HG02588 (cell line): ENCODE measurements at regions not wholly inside any gene's neighbourhood (a gene's known extent, or its start where the extent isn't known, plus 50 kb on each side); places are given as distances from the start of the nearest gene placed in this dataset.

ENCODE experiments used
- ATAC-seq: cut with Tn5 transposase; IDR thresholded peaks from one replicate; pipeline ENCODE4 v1.9.1; 2021; ENCODE audit warnings: mild to moderate bottlenecking, moderate library complexity; ENCODE audit not compliant: unreplicated experiment

- no peak for ATAC-seq
These were observed 449.6 kb upstream of the RGS6 start for GRCh38 chr14:71482671-71483070.

- no peak for ATAC-seq
These were observed 449.1 kb upstream of the RGS6 start for GRCh38 chr14:71483154-71483553.

- no peak for ATAC-seq
These were observed 446.4 kb upstream of the RGS6 start for GRCh38 chr14:71485833-71486232.

- no peak for ATAC-seq
These were observed 445.9 kb upstream of the RGS6 start for GRCh38 chr14:71486279-71486678.

GRCh38 chr14:71487449-71487848 is 444.8 kb upstream of the RGS6 start:
- ATAC-seq: no peak

- no peak for ATAC-seq
These were observed 444.3 kb upstream of the RGS6 start for GRCh38 chr14:71487941-71488340.

GRCh38 chr14:71488703-71489191 is 443.5 kb upstream of the RGS6 start:
- no peak for ATAC-seq

- no peak for ATAC-seq
These were observed 442.5 kb upstream of the RGS6 start for GRCh38 chr14:71489742-71490141.

- ATAC-seq: no peak
These were observed 440.3 kb upstream of the RGS6 start for GRCh38 chr14:71491931-71492330.

GRCh38 chr14:71492346-71492745 is 439.9 kb upstream of the RGS6 start:
- no peak for ATAC-seq

- ATAC-seq: peak; percentile 82
These were observed 434.6 kb upstream of the RGS6 start for GRCh38 chr14:71497645-71498086.

- ATAC-seq: no peak
These were observed 434.0 kb upstream of the RGS6 start for GRCh38 chr14:71498212-71498611.

- no peak for ATAC-seq
These were observed 433.2 kb upstream of the RGS6 start for GRCh38 chr14:71499018-71499417.

- ATAC-seq: no peak
These were observed 424.5 kb upstream of the RGS6 start for GRCh38 chr14:71507681-71508080.

- ATAC-seq: no peak
These were observed 423.3 kb upstream of the RGS6 start for GRCh38 chr14:71508901-71509300.

- ATAC-seq: no peak
These were observed 421.1 kb upstream of the RGS6 start for GRCh38 chr14:71511152-71511551.

- no peak for ATAC-seq
These were observed 417.0 kb upstream of the RGS6 start for GRCh38 chr14:71514941-71515919.

- ATAC-seq: no peak
These were observed 410.7 kb upstream of the RGS6 start for GRCh38 chr14:71521238-71522135.

- peak; percentile 82 for ATAC-seq
These were observed 408.5 kb upstream of the RGS6 start for GRCh38 chr14:71523630-71524319.

GRCh38 chr14:71524320-71524982 is 407.8 kb upstream of the RGS6 start:
- peak; percentile 50 for ATAC-seq
